Fibroblast of skin of abdomen (primary cell): ENCODE measurements at regions not wholly inside any gene's neighbourhood (a gene's known extent, or its start where the extent isn't known, plus 50 kb on each side); places are given as distances from the start of the nearest gene placed in this dataset.
"Not testable (repeated sequence)": the region's sequence is repeated elsewhere in the genome, so short reads cannot be mapped to it uniquely, and the experiment has no call there.

ENCODE experiments used
- DNase-seq: peaks from one replicate; pipeline ENCODE4 v3.0.0-alpha.2; 2013

DNA sequence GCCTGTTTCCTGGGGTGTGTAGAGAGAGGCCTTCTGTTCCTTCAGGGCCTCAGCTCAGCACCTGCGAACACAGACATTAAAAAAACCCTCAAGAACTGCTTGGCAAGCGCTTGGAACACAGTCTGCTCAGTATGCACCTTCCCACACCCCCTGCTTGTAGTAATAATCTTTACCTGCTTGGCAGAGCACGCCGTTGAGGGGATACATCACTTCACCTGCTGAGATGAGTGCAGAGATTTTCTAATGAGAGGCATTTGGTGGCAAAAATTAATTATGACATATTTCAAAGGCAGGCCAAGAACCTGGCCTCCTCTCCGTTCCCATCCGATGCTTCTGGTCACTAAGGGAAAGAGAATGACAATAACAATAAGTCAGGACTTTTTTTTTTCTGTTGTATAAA, 93.4 kb upstream of the DPP6 start:
- DNase-seq, result not testable (repeated sequence)

GRCh38 chr7:153964481-153965112, 87.6 kb upstream of the DPP6 start:
- DNase-seq, result not testable (repeated sequence)

DNA sequence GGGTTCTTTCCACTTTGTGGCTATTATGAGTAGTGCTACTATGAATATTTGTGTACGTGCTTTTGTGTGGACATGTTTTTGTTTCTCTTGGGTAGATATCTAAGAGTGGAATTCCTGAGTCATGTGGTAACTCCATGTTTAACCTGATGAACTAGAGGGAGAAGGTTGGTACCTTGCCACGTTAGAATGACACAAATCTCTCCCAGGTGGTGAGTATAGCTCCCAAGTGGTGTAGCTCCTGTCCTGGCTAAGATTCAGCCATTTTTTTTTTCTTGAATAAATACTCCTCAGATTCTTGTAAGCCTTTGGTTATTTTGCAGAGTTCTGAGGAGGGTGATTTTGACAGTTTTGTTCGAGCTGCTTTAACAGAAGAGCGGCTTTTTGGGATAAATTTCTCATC, 83.2 kb upstream of the DPP6 start:
- not testable (repeated sequence) for DNase-seq

- DNase-seq, result not testable (repeated sequence)
Observed at GRCh38 chr7:153974603-153975002, 77.6 kb upstream of the DPP6 start.

GRCh38 chr7:153976745-153977144, 75.5 kb upstream of the DPP6 start:
- DNase-seq, result not testable (repeated sequence)

DNA sequence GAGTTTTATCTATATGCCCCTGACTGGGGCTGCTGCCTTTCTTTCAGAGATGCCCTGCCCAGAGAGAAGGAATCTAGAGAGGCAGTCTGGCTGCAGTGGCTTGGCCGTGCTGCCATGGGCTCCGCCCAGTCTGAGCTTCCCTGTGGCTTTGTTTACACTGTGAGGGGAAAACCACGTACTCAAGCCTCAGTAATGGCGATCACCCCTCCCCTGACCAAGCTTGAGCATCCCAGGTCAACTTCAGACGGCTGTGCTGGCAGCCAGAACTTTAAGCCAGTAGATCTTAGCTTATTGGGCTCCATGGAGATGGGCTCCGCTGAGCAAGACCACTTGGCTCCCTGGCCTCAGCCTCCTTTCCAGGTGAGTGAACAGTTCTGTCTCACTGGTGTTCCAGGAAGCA, 69.0 kb upstream of the DPP6 start:
- DNase-seq, result not testable (repeated sequence)

DNA sequence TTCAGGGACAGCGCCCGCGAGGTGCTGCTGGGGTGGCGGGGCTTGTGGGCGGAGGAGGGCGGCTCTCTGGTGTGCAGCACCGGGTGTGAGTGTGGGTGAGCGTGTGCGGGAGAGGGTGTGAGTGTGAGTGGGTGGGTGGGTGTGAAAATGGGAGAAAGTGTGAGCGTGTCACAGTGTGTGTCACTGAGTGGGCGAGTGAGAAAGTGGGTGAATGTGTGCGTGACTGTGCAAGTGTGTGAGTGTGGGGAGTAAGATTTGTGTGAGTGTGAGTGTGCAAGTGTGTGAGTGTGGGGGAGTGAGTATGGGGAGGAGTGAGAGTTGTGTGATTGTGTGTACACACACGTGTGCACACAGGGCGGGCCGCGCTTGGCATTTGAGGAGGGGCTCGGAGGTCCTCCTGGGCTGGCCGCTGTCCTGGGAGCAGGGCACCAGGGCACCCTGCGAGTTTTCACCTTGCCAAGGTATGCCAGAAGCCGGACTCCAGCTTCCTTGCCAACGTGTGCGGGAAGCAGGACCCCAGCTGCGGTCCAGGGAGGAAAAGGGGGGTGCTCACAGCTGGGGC, 63.1 kb upstream of the DPP6 start:
- DNase-seq, result not testable (repeated sequence)

DNA sequence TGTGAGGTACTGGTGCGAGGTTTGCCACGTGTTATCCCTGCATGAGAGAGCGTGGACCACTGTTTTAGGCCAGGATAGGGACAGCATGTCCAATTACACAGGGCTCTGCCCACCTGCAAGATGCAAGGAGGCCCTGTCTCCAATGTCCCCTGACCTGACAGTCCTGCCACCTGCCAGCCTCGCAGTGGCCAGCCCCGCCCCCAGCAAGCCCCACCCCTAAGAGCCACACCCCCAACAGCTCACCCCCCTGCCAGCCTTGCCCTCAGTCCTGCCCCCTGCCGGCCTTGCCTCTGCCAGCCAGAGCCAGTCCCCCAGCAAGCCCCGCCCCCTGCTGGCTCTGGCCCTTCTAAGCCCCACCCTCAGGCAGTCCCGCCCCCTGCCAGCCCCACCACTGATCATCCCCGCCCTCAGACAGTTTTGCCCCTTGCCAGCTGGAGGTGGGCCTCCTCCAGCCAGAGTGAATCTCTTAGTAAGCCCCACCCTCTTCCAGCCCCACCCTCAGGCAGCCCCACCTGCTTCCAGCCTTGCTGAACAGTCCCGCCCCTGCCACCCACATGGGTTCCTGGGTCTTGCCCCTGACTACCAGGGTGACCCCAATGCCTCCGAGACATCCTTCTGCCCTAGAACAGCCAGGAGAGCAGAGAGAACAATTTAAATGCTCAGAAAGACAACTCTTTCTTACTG, 62.3 kb upstream of the DPP6 start:
- not testable (repeated sequence) for DNase-seq

- DNase-seq, result not testable (repeated sequence)
Observed at GRCh38 chr7:153991471-153991870, 60.7 kb upstream of the DPP6 start.

DNA sequence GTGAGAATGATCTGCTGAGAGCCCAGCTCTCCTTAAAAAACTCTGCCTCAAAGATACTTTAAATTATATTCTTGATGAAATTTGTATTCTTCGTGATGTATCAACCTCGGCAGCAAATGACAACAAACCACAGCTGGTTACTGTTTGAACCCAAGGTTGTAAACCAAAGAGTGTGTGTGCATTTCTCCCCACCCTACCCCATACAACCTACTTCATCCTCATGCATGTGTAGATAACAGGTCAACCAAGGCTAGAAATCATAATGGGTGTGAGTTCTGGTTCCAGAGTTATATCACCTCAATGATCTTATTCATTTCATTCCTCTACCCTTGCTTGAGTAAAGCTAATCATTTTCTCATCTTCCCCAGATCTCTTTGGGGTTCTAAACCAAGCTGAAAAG, 58.8 kb upstream of the DPP6 start:
- DNase-seq, result not testable (repeated sequence)

GRCh38 chr7:153998896-153999295, 53.3 kb upstream of the DPP6 start:
- DNase-seq, result not testable (repeated sequence)
